Liver (tissue), 8 donors: ENCODE measurements at regions not wholly inside any gene's neighbourhood (a gene's known extent, or its start where the extent isn't known, plus 50 kb on each side); places are given as distances from the start of the nearest gene placed in this dataset.

Experiments
- DNase-seq: peaks from one replicate; pipeline ENCODE4 v3.0.0-alpha.2; 2017; ENCODE audit warnings: low spot score
- H3K27ac ChIP-seq, 2 donors: one replicate each; pipeline ENCODE4 v1.7.0; 2013; ENCODE audit warnings: inconsistent platforms in 2 of 2, low read length in 2 of 2, control low read depth in 1 of 2, low read depth in 1 of 2, mild to moderate bottlenecking in 1 of 2
- H3K27me3 ChIP-seq, 4 donors: one replicate each; pipeline versions ENCODE4 v1.6.1 to v1.7.0; 2013; ENCODE audit warnings: low read length in 3 of 4, inconsistent platforms in 1 of 4, mild to moderate bottlenecking in 1 of 4, moderate library complexity in 1 of 4; ENCODE audit not compliant: control insufficient read depth in 4 of 4, insufficient read depth in 4 of 4
- H3K36me3 ChIP-seq, 4 donors: one replicate each; pipeline versions ENCODE4 v1.6.1 to v1.7.0; 2013; ENCODE audit warnings: low read length in 3 of 4, mild to moderate bottlenecking in 3 of 4, low read depth in 1 of 4, moderate library complexity in 1 of 4; ENCODE audit not compliant: control insufficient read depth in 4 of 4, insufficient read depth in 3 of 4
- H3K4me1 ChIP-seq, 4 donors: one replicate each; pipeline versions ENCODE4 v1.6.1 to v1.7.0; 2013; ENCODE audit warnings: low read length in 3 of 4, mild to moderate bottlenecking in 3 of 4, moderate library complexity in 1 of 4; ENCODE audit not compliant: control insufficient read depth in 4 of 4, insufficient read depth in 4 of 4
- H3K4me3 ChIP-seq, 3 donors: one replicate each; pipeline versions ENCODE4 v1.6.1 to v1.7.0; 2013; ENCODE audit warnings: low read length in 3 of 3, control low read depth in 1 of 3, low read depth in 1 of 3, mild to moderate bottlenecking in 1 of 3
- H3K9ac ChIP-seq, 2 donors: one replicate each; pipeline ENCODE4 v1.7.0; 2013; ENCODE audit warnings: low read length in 2 of 2, mild to moderate bottlenecking in 2 of 2, moderate library complexity in 2 of 2, control low read depth in 1 of 2, low read depth in 1 of 2
- H3K9me3 ChIP-seq, 4 donors: one replicate each; pipeline versions ENCODE4 v1.6.1 to v1.7.0; 2013; ENCODE audit warnings: low read length in 3 of 4; ENCODE audit not compliant: control insufficient read depth in 4 of 4
- ATF3 ChIP-seq: IDR thresholded peaks from 2 replicates; pipeline ENCODE4 v1.6.1; 2016; ENCODE audit warnings: antibody characterized with exemption
- CTCF ChIP-seq: fragments of 150-350 bp; IDR thresholded peaks from 2 replicates; pipeline ENCODE4 v1.5.1; 2017; ENCODE audit warnings: improper control_type of control experiment, low read depth, low read length; ENCODE audit not compliant: missing input control
- EGR1 ChIP-seq, 2 donors: IDR thresholded peaks; 2 replicates each; pipeline ENCODE4 v1.6.1; 2016 to 2018; ENCODE audit warnings: antibody characterized with exemption in 2 of 2, low read depth in 2 of 2
- FOXA1 ChIP-seq: IDR thresholded peaks from 2 replicates; pipeline ENCODE4 v1.6.1; 2016; ENCODE audit warnings: antibody characterized with exemption
- FOXA2 ChIP-seq: IDR thresholded peaks from 2 replicates; pipeline ENCODE4 v1.6.1; 2016; ENCODE audit warnings: antibody characterized with exemption
- GABPA ChIP-seq, 2 donors: IDR thresholded peaks in 1 of 2; conservative IDR thresholded peaks in 1 of 2; 2 replicates each; pipeline ENCODE4 v1.6.1; 2016; ENCODE audit warnings: antibody characterized with exemption in 2 of 2, mild to moderate bottlenecking in 1 of 2, moderate library complexity in 1 of 2
- HNF4A ChIP-seq, 2 donors: conservative IDR thresholded peaks; 2 replicates each; pipeline ENCODE4 v1.6.1; 2016; ENCODE audit warnings: antibody characterized with exemption in 2 of 2, mild to moderate bottlenecking in 2 of 2
- HNF4G ChIP-seq: IDR thresholded peaks from 2 replicates; pipeline ENCODE4 v1.6.1; 2016; ENCODE audit warnings: antibody characterized with exemption
- JUND ChIP-seq, 2 donors: IDR thresholded peaks; 2 replicates each; pipeline ENCODE4 v1.6.1; 2016; ENCODE audit warnings: antibody characterized with exemption in 2 of 2
- MAX ChIP-seq: IDR thresholded peaks from 2 replicates; pipeline ENCODE4 v1.6.1; 2016; ENCODE audit warnings: antibody characterized with exemption
- NR2F2 ChIP-seq: IDR thresholded peaks from 2 replicates; pipeline ENCODE4 v1.6.1; 2016; ENCODE audit warnings: antibody characterized with exemption
- RAD21 ChIP-seq, 2 donors: IDR thresholded peaks; 2 replicates each; pipeline ENCODE4 v1.6.1; 2016; ENCODE audit warnings: antibody characterized with exemption in 2 of 2, mild to moderate bottlenecking in 2 of 2
- REST ChIP-seq: IDR thresholded peaks from 2 replicates; pipeline ENCODE4 v1.6.1; 2016; ENCODE audit warnings: antibody characterized with exemption, mild to moderate bottlenecking
- RXRA ChIP-seq, 2 donors: IDR thresholded peaks; 2 replicates each; pipeline ENCODE4 v1.6.1; 2017 to 2018; ENCODE audit warnings: antibody characterized with exemption in 2 of 2, mild to moderate bottlenecking in 1 of 2
- SP1 ChIP-seq: IDR thresholded peaks from 2 replicates; pipeline ENCODE4 v1.6.1; 2018; ENCODE audit warnings: antibody characterized with exemption, mild to moderate bottlenecking
- TAF1 ChIP-seq: conservative IDR thresholded peaks from 2 replicates; pipeline ENCODE4 v1.6.1; 2016; ENCODE audit warnings: antibody characterized with exemption, mild to moderate bottlenecking
- YY1 ChIP-seq: IDR thresholded peaks from 2 replicates; pipeline ENCODE4 v1.6.1; 2016; ENCODE audit warnings: antibody characterized with exemption, mild to moderate bottlenecking
- ZBTB33 ChIP-seq: IDR thresholded peaks from 2 replicates; pipeline ENCODE4 v1.6.1; 2016; ENCODE audit warnings: antibody characterized with exemption
- WGBS: extraction: QIAGEN DNeasy Blood & Tissue Kit; methylation state at CpG from one replicate; pipeline ENCODE4 v1.1.7; 2013; 5-methylcytosine and 5-hydroxymethylcytosine counted together
- donor health status: healthy.
- donor health status: healthy.
- donor health status: healthy.
- donor health status: healthy.
- donor health status: healthy.

GRCh38 chr10:105502058-105502457 is 861.0 kb downstream of the SORCS3 start (continued):
- TF ChIP-seq ZBTB33: no peak
- TF ChIP-seq FOXA1: no peak
- no peak for TF ChIP-seq YY1
- TF ChIP-seq NR2F2: no peak
- TF ChIP-seq FOXA2: no peak
- TF ChIP-seq EGR1 (IDR thresholded peaks at IDR 0.05; ENCODE audit: low read depth in 2 of 2): no peak

- no peak overlapping the region for H3K4me3 ChIP-seq
- H3K9me3 ChIP-seq: no peaks in the 10 kb centered on the region
- no peaks in the 10 kb centered on the region for H3K27me3 ChIP-seq
- H3K4me1 ChIP-seq: no peaks in the 10 kb centered on the region
- no peak overlapping the region for H3K9ac ChIP-seq
- TF ChIP-seq HNF4G (no peak), YY1 (no peak), JUND (IDR thresholded peaks at IDR 0.05) (no peak), TAF1 (no peak), MAX (no peak), SP1 (no peak), ZBTB33 (no peak), REST (no peak), CTCF (no peak), NR2F2 (no peak), RXRA (IDR thresholded peaks at IDR 0.05) (no peak), FOXA2 (no peak), EGR1 (IDR thresholded peaks at IDR 0.05; ENCODE audit: low read depth in 2 of 2) (no peak), HNF4A (conservative IDR thresholded peaks at IDR 0.05) (no peak), ATF3 (no peak), RAD21 (IDR thresholded peaks at IDR 0.05) (no peak), FOXA1 (no peak), GABPA (IDR thresholded peaks at IDR 0.05 in 1 of 2, conservative IDR thresholded peaks at IDR 0.05 in 1 of 2) (no peak)
- 82% methylated on average over 4 of the region's 4 CpGs for WGBS
- no peak overlapping the region for H3K27ac ChIP-seq
- DNase-seq: no peak
- H3K36me3 ChIP-seq: no peaks in the 10 kb centered on the region
These were observed 853.9 kb downstream of the SORCS3 start for GRCh38 chr10:105494944-105495343.
